CD4-positive, CD25-positive, alpha-beta regulatory T cell (primary cell): ENCODE measurements at regions not wholly inside any gene's neighbourhood (a gene's known extent, or its start where the extent isn't known, plus 50 kb on each side); places are given as distances from the start of the nearest gene placed in this dataset.

Source experiments
- ATAC-seq, 2 donors: fragments of 150-1000 bp; cut with Tn5 transposase; one replicate each; pipeline ENCODE4 v1.10.0; 2021; ENCODE audit warnings: low read depth in 2 of 2, moderate number of reproducible peaks in 2 of 2, moderate library complexity in 1 of 2
- DNase-seq, 3 donors: peaks; one replicate each; pipeline versions ENCODE4 v3.0.0 to v3.0.0-alpha.2; 2012 to 2022; ENCODE audit warnings: mixed read lengths in 1 of 3
- H3K27ac ChIP-seq: one replicate; pipeline ENCODE4 v1.7.0; 2013; ENCODE audit warnings: mild to moderate bottlenecking, low read length; ENCODE audit not compliant: insufficient read depth, poor library complexity, severe bottlenecking
- H3K27me3 ChIP-seq: one replicate; pipeline ENCODE4 v1.7.0; 2013; ENCODE audit warnings: low read length; ENCODE audit not compliant: control insufficient read depth, insufficient read depth
- H3K36me3 ChIP-seq: one replicate; pipeline ENCODE4 v1.7.0; 2013; ENCODE audit warnings: mild to moderate bottlenecking, low read length, moderate library complexity; ENCODE audit not compliant: control insufficient read depth, insufficient read depth
- H3K4me1 ChIP-seq: 2 replicates; pipeline ENCODE4 v1.7.0; 2013; ENCODE audit warnings: mild to moderate bottlenecking, low read length; ENCODE audit not compliant: insufficient read depth, control insufficient read depth, poor library complexity, severe bottlenecking
- H3K4me3 ChIP-seq: one replicate; pipeline ENCODE4 v1.7.0; 2013; ENCODE audit warnings: low read depth, mild to moderate bottlenecking, low read length, moderate library complexity
- H3K9me3 ChIP-seq, 2 experiments: 1 replicate in 1 of 2; 2 replicates in 1 of 2; pipeline ENCODE4 v1.7.0; 2013; ENCODE audit warnings: low read length in 2 of 2, mild to moderate bottlenecking in 1 of 2, moderate library complexity in 1 of 2; ENCODE audit not compliant: control insufficient read depth in 2 of 2
- H3K27ac Mint-ChIP-seq, 3 donors: one replicate each; pipeline ENCODE4 v1.8.0; 2020 to 2022; ENCODE audit warnings: mild to moderate bottlenecking in 3 of 3, mixed read lengths in 3 of 3, moderate library complexity in 2 of 3
- H3K27me3 Mint-ChIP-seq: one replicate; pipeline ENCODE4 v1.8.0; 2022; ENCODE audit warnings: mild to moderate bottlenecking, mixed read lengths
- H3K36me3 Mint-ChIP-seq: one replicate; pipeline ENCODE4 v1.8.0; 2020; ENCODE audit warnings: mixed read lengths
- H3K4me1 Mint-ChIP-seq, 4 donors: one replicate each; pipeline ENCODE4 v1.8.0; 2020 to 2022; ENCODE audit warnings: mixed read lengths in 4 of 4, mild to moderate bottlenecking in 1 of 4
- H3K4me3 Mint-ChIP-seq, 4 donors: one replicate each; pipeline ENCODE4 v1.8.0; 2020 to 2022; ENCODE audit warnings: mild to moderate bottlenecking in 4 of 4, mixed read lengths in 4 of 4, moderate library complexity in 3 of 4
- H3K9me3 Mint-ChIP-seq, 7 donors: one replicate each; pipeline ENCODE4 v1.8.0; 2020 to 2022; ENCODE audit warnings: mixed read lengths in 7 of 7, mild to moderate bottlenecking in 3 of 7, moderate library complexity in 2 of 7

DNA sequence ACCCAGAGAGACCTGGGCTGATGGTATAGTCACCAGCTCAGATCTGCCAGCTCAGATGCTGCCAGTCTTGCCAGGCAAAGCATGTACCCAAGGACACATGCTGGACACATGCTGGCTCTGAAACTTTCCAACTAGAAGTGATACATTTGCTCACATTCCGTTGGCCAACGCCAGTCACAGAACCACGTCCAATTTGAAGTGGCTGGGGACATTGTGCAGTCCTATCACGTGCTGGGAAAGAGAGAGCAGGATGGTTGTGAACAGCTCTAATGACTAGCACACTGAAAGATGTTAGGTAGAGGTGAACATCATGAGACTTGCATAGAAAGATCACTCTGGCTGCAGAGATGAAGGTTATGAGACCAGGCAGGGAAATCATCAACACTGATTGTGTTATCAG is 308.5 kb upstream of the ROPN1 start:
- H3K27ac ChIP-seq = no peak overlapping the region
- Mint-ChIP-seq H3K4me3 (no peak overlapping the region), H3K36me3 (no peaks in the 10 kb centered on the region), H3K4me1 (no peaks in the 10 kb centered on the region), H3K27me3 (peaks cover 14% of the 10 kb centered on the region), H3K9me3 (peaks cover 0 to 5% (median 2%) of the 10 kb centered on the region in 7 donors), H3K27ac (no peak overlapping the region)
- no peak for ATAC-seq
- peaks cover 0 to 2% of the 10 kb centered on the region in 2 experiments for H3K9me3 ChIP-seq
- H3K36me3 ChIP-seq = no peaks in the 10 kb centered on the region
- H3K27me3 ChIP-seq = peaks cover 6% of the 10 kb centered on the region
- H3K4me1 ChIP-seq = no peaks in the 10 kb centered on the region
- DNase-seq = no peak
- no peak overlapping the region for H3K4me3 ChIP-seq

DNA sequence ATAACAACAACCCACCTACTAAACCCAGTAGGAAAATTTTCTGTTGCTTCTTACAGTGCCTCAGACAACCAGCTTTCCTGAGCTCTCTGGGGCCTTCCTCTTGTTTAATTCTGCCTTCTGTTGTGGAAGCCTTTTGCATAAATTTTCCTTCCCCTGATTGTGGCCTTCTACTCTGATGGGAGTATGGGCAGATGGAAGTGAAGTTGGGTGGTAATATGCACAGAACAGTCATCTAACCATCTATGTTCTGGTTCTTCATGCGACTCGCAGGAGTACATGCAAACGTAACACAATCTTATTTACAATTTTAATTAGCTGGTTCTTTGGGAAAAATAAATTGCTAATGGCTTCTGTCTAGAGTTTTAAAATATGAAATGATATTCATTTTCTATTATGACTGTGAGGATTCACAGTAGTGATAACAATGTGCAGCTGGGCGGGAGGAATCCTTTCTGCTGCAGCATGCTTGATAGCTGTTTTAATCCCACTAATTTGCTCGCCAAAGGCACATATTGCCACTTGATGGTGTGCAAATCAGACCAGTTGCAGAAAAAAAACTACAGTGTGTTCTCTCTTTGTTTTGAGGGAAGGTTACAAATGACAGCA is 311.5 kb upstream of the ROPN1 start:
- H3K27ac Mint-ChIP-seq = no peak overlapping the region
- H3K4me1 Mint-ChIP-seq = no peaks in the 10 kb centered on the region
- Histone ChIP-seq H3K27ac (no peak overlapping the region), H3K27me3 (peaks cover 4% of the 10 kb centered on the region), H3K4me1 (no peaks in the 10 kb centered on the region), H3K9me3 (peaks cover 5 to 17% of the 10 kb centered on the region in 2 experiments), H3K4me3 (no peak overlapping the region), H3K36me3 (no peaks in the 10 kb centered on the region)
- H3K36me3 Mint-ChIP-seq = no peaks in the 10 kb centered on the region
- peaks cover 14% of the 10 kb centered on the region for H3K27me3 Mint-ChIP-seq
- H3K4me3 Mint-ChIP-seq = no peak overlapping the region
- H3K9me3 Mint-ChIP-seq = peaks cover 0 to 24% (median 5%) of the 10 kb centered on the region in 7 donors
- DNase-seq (no peak), ATAC-seq (no peak)

DNA sequence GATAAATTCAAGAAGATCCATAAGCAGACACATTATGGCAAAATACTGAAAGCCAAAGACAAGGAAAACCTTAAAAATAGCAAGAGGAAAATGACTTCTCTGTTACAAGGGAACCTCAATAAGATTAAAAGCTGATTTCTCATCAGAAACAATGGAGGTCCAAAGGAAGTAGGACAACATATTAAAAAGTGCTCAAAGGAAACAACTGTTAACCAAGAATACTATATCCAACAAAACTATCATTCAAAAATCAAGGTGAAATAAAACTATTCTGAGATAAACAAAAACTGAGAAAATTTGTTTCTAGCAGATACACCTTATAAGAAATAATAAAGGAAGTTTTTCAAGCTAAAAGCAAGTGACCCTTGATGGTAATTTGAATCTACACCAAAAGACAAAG is 314.7 kb upstream of the ROPN1 start:
- ATAC-seq (no peak), DNase-seq (no peak)
- H3K27ac ChIP-seq = no peak overlapping the region
- H3K27me3 Mint-ChIP-seq = peaks cover under 1% of the 10 kb centered on the region
- H3K4me1 Mint-ChIP-seq = no peaks in the 10 kb centered on the region
- no peak overlapping the region for H3K27ac Mint-ChIP-seq
- peaks cover 0 to 24% (median 7%) of the 10 kb centered on the region in 7 donors for H3K9me3 Mint-ChIP-seq
- no peaks in the 10 kb centered on the region for H3K27me3 ChIP-seq
- no peak overlapping the region for H3K4me3 ChIP-seq
- no peaks in the 10 kb centered on the region for H3K36me3 ChIP-seq
- H3K4me1 ChIP-seq = no peaks in the 10 kb centered on the region
- peaks cover 5 to 17% of the 10 kb centered on the region in 2 experiments for H3K9me3 ChIP-seq
- no peaks in the 10 kb centered on the region for H3K36me3 Mint-ChIP-seq
- H3K4me3 Mint-ChIP-seq = no peak overlapping the region

DNA sequence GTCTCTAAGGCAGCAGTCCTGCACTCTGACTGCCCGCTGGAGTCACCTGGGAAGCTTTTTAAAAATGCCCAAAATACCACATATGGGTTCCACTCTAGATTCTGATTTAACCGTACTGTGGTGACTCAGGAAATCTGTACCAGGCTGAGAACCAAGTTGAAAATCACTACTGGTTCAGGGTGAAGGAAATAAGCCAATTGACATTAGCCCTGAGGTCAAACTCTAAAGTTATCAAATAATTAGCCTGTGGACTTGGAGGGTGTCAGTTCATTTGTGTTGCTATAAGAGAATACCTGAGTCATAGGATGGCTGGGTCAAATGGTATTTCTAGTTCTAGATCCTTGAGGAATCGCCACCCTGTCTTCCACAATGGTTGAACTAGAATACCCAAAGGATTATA is 321.7 kb upstream of the ROPN1 start:
- Mint-ChIP-seq H3K27ac (no peak overlapping the region), H3K4me3 (no peak overlapping the region), H3K4me1 (no peaks in the 10 kb centered on the region), H3K36me3 (no peaks in the 10 kb centered on the region), H3K9me3 (peaks cover 0 to 3% (median 2%) of the 10 kb centered on the region in 7 donors), H3K27me3 (peaks cover 5% of the 10 kb centered on the region)
- Histone ChIP-seq H3K4me3 (no peak overlapping the region), H3K27me3 (peaks cover 3% of the 10 kb centered on the region), H3K9me3 (no peaks in the 10 kb centered on the region), H3K27ac (no peak overlapping the region), H3K36me3 (no peaks in the 10 kb centered on the region), H3K4me1 (no peaks in the 10 kb centered on the region)
- ATAC-seq = no peak
- no peak for DNase-seq

DNA sequence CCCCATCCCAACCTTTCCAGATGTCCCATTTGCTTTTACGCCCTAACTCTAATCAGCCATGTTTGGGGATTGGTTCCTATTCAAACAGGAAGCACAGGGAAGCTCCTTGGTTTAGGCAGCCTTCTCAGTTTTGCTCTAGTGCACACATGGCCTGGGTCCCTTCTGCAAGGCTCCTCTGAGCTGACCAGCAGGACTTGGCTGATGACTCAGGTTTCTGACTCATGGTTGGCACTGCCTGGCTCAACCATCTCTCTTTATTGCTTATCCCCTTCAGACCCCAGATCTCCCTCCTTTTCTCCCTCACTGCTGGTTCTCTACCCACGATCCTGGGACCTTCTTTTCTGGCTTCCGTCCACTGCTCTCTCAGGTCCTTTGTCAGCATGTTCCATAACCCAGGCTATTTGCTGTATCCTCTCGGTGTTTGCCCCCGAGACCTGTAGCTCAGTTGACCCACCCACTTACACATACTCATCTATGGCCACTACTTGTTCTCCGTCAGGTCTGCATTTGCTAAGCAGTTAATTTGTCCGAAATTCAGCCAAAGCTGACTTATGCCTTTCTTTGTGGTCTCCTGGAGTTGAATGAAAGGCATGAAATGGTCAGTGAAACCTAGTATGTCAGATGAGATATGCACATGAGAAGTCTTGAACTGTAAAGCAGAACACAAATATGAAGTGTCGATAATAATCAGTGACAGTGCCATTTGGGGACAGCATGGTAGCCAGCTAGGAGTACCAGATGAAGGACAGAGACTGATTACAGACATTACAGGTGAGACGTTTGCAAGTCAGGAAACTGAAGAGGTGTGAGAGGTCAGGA is 323.5 kb upstream of the ROPN1 start:
- Histone ChIP-seq H3K27ac (no peak overlapping the region), H3K4me1 (no peaks in the 10 kb centered on the region), H3K36me3 (no peaks in the 10 kb centered on the region), H3K27me3 (peaks cover 3% of the 10 kb centered on the region), H3K4me3 (no peak overlapping the region), H3K9me3 (no peaks in the 10 kb centered on the region)
- peaks cover 0 to 3% (median 0%) of the 10 kb centered on the region in 7 donors for H3K9me3 Mint-ChIP-seq
- DNase-seq (no peak), ATAC-seq (no peak)
- peaks cover 5% of the 10 kb centered on the region for H3K27me3 Mint-ChIP-seq
- no peaks in the 10 kb centered on the region for H3K36me3 Mint-ChIP-seq
- no peak overlapping the region for H3K4me3 Mint-ChIP-seq
- no peaks in the 10 kb centered on the region for H3K4me1 Mint-ChIP-seq
- no peak overlapping the region for H3K27ac Mint-ChIP-seq

DNA sequence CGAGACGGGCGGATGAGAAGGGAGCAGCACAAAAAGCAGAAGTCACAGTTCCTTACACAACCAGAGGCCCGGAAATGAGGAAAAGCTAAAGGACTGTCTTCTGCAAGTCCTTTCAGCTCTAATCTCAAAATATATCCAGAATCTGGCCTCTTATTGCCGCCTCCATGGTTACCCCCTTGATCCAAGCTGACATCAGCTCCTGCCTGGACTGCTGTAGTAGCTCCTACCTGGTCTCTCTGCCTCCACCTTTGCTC is 324.0 kb upstream of the ROPN1 start:
- no peak overlapping the region for H3K27ac ChIP-seq
- DNase-seq (no peak), ATAC-seq (no peak)
- Mint-ChIP-seq H3K4me1 (no peaks in the 10 kb centered on the region), H3K36me3 (no peaks in the 10 kb centered on the region), H3K4me3 (no peak overlapping the region), H3K27ac (no peak overlapping the region), H3K9me3 (peaks cover 0 to 3% (median 0%) of the 10 kb centered on the region in 7 donors), H3K27me3 (peaks cover 5% of the 10 kb centered on the region)
- no peaks in the 10 kb centered on the region for H3K36me3 ChIP-seq
- peaks cover 3% of the 10 kb centered on the region for H3K27me3 ChIP-seq
- H3K4me1 ChIP-seq = no peaks in the 10 kb centered on the region
- H3K4me3 ChIP-seq = no peak overlapping the region
- no peaks in the 10 kb centered on the region for H3K9me3 ChIP-seq

DNA sequence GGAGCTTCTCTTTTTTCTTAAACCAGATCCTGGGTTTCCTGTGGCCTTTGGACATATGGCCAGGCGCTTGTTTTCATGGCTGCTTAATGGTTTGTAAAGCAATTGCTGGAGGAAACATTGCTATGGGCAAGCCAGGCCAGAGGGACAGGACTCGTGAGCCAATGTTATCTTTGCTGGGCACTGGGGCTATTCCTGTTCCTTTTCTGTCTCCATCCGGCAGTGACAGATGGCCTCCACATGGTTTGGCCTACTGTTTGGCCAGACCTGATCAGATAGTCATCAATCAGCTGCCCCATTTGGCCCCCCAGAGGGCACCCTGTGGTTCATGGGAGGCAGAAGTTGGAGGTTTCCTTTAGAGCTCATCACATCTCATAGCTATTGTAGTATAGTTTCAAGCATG is 326.1 kb upstream of the ROPN1 start:
- H3K27me3 Mint-ChIP-seq = peaks cover 14% of the 10 kb centered on the region
- ATAC-seq (no peak), DNase-seq (no peak)
- Histone ChIP-seq H3K36me3 (no peaks in the 10 kb centered on the region), H3K4me1 (no peaks in the 10 kb centered on the region), H3K9me3 (no peaks in the 10 kb centered on the region), H3K27ac (no peak overlapping the region), H3K4me3 (no peak overlapping the region), H3K27me3 (peaks cover 4% of the 10 kb centered on the region)
- peaks cover 0 to 2% (median 0%) of the 10 kb centered on the region in 7 donors for H3K9me3 Mint-ChIP-seq
- H3K27ac Mint-ChIP-seq = no peak overlapping the region
- no peaks in the 10 kb centered on the region for H3K4me1 Mint-ChIP-seq
- no peaks in the 10 kb centered on the region for H3K36me3 Mint-ChIP-seq
- no peak overlapping the region for H3K4me3 Mint-ChIP-seq

DNA sequence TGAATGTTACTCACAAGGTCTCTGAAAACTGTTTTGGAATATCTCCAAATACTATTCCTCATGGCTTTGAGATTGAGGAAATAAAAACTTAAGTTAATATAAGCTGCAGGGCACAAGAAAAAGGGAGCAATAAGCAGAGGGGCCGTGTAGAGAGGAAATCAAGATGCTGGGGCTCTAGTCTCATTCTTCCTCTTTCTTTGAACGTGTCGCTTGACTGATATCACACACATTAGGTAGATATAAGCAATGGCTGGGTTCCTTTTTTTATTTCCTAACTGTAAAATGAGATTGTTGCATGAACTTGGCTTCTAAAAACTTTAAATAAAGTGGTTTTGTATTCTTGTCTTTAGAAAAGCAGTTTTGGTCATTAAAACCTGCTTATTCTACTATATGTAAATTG is 326.7 kb upstream of the ROPN1 start:
- DNase-seq = no peak
- no peaks in the 10 kb centered on the region for H3K4me1 Mint-ChIP-seq
- no peaks in the 10 kb centered on the region for H3K36me3 Mint-ChIP-seq
- no peaks in the 10 kb centered on the region for H3K4me1 ChIP-seq
- no peaks in the 10 kb centered on the region for H3K9me3 ChIP-seq
- no peak overlapping the region for H3K27ac ChIP-seq
- H3K4me3 ChIP-seq = no peak overlapping the region
- peaks cover 4% of the 10 kb centered on the region for H3K27me3 ChIP-seq
- no peak overlapping the region for H3K4me3 Mint-ChIP-seq
- peaks cover 0 to 2% (median 0%) of the 10 kb centered on the region in 7 donors for H3K9me3 Mint-ChIP-seq
- H3K27me3 Mint-ChIP-seq = peaks cover 14% of the 10 kb centered on the region
- H3K27ac Mint-ChIP-seq = no peak overlapping the region
- ATAC-seq = no peak
- H3K36me3 ChIP-seq = no peaks in the 10 kb centered on the region
